ENCODE measurements at regions not wholly inside any gene's neighbourhood (a gene's known extent, or its start where the extent isn't known, plus 50 kb on each side); places are given as distances from the start of the nearest gene placed in this dataset.
"Not testable (repeated sequence)": the region's sequence is repeated elsewhere in the genome, so short reads cannot be mapped to it uniquely, and the experiment has no call there.

DNA sequence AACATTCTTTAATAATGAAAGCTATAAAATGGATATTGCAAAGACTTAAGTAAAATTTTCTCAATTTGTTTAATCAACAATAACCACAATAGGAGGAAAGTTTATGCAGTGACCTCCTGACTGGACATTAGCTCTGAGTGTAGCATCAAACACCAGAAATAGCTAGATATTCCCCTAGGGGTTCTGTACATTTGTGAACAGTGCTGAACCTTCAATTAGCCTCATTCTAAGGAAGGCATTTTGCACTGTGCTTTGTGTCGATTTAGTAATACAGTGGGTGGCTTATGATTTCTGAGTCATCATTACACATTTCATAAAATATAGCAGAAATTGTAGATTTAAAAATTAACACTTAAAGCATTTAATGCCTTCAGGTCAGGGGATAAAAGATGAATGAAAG is 367.3 kb upstream of the PCDH15 start:
- Histone ChIP-seq H3K27ac (ENCODE audit: low read depth in 1 of 2, low read length in 2 of 2) (no peak overlapping the region), H3K9me3 (ENCODE audit: control insufficient read depth in 1 of 2, insufficient read depth in 1 of 2, low read length in 2 of 2) (no peaks in the 10 kb centered on the region), H3K27me3 (ENCODE audit: control insufficient read depth in 1 of 2, insufficient read depth in 2 of 2, low read length in 2 of 2) (no peaks in the 10 kb centered on the region), H3K4me1 (ENCODE audit: insufficient read depth, low read length) (no peaks in the 10 kb centered on the region), H3K36me3 (ENCODE audit: insufficient read depth, low read length) (no peaks in the 10 kb centered on the region), H3K4me3 (ENCODE audit: low read length) (no peak overlapping the region)
- CTCF ChIA-PET, result no interaction called here
- no peak for ATAC-seq (ENCODE audit: poor library complexity)
- intact Hi-C loops (cut with DNase I, micrococcal nuclease), result no loop called here
- Mint-ChIP-seq H3K4me1 (ENCODE audit: low read depth) (no peaks in the 10 kb centered on the region), H3K9me3 (peaks cover 2% of the 10 kb centered on the region), H3K27me3 (no peaks in the 10 kb centered on the region), H3K36me3 (ENCODE audit: low read depth) (no peaks in the 10 kb centered on the region), H3K4me3 (no peak overlapping the region), H3K27ac (no peak overlapping the region)
- POLR2A ChIA-PET, result no interaction called here
- TF ChIP-seq, protein P1, sequence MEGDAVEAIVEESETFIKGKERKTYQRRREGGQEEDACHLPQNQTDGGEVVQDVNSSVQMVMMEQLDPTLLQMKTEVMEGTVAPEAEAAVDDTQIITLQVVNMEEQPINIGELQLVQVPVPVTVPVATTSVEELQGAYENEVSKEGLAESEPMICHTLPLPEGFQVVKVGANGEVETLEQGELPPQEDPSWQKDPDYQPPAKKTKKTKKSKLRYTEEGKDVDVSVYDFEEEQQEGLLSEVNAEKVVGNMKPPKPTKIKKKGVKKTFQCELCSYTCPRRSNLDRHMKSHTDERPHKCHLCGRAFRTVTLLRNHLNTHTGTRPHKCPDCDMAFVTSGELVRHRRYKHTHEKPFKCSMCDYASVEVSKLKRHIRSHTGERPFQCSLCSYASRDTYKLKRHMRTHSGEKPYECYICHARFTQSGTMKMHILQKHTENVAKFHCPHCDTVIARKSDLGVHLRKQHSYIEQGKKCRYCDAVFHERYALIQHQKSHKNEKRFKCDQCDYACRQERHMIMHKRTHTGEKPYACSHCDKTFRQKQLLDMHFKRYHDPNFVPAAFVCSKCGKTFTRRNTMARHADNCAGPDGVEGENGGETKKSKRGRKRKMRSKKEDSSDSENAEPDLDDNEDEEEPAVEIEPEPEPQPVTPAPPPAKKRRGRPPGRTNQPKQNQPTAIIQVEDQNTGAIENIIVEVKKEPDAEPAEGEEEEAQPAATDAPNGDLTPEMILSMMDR (IDR thresholded peaks at IDR 0.05), result no peak
- no peak for DNase-seq

DNA sequence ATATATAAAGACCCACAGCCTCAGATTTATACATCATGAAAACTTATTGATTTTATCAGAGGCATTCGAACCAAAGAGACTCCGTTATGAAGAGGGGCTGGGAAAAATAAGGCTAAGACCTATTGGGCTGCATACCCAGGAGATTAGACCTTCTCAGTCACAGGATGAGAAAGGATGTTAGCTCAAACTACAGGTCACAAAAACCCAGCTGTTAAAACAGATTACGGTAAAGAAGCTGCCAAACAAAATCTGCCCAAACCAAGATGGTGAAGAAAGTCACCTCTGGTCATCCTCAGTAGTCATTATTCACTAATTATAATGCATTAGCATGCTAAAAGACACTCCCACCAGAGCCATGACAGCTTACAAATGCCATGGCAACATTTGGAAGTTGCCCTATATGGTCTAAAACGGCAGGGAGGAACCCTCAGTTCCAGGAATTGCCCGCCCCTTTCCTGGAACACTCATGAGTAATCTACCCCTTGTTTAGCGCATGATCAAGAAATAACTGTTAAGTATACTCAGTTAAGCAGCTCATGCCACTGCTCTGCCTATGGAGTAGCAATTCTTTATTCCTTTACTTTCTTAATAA is 362.5 kb upstream of the PCDH15 start:
- no peak overlapping the region for H3K4me3 ChIP-seq (ENCODE audit: low read length)
- H3K9me3 ChIP-seq (ENCODE audit: control insufficient read depth in 1 of 2, insufficient read depth in 1 of 2, low read length in 2 of 2), result no peaks in the 10 kb centered on the region
- Mint-ChIP-seq H3K27me3 (no peaks in the 10 kb centered on the region), H3K27ac (no peak overlapping the region), H3K36me3 (ENCODE audit: low read depth) (no peaks in the 10 kb centered on the region), H3K4me3 (no peak overlapping the region), H3K9me3 (no peaks in the 10 kb centered on the region), H3K4me1 (ENCODE audit: low read depth) (no peaks in the 10 kb centered on the region)
- ATAC-seq (ENCODE audit: poor library complexity), result no peak
- TF ChIP-seq, protein P1 (IDR thresholded peaks at IDR 0.05), result no peak
- H3K4me1 ChIP-seq (ENCODE audit: insufficient read depth, low read length), result no peaks in the 10 kb centered on the region
- no peaks in the 10 kb centered on the region for H3K27me3 ChIP-seq (ENCODE audit: control insufficient read depth in 1 of 2, insufficient read depth in 2 of 2, low read length in 2 of 2)
- H3K27ac ChIP-seq (ENCODE audit: low read depth in 1 of 2, low read length in 2 of 2), result no peak overlapping the region
- ChIA-PET POLR2A (no interaction called here), CTCF (no interaction called here)
- no peaks in the 10 kb centered on the region for H3K36me3 ChIP-seq (ENCODE audit: insufficient read depth, low read length)
- intact Hi-C loops (cut with DNase I, micrococcal nuclease), result no loop called here
- no peak for DNase-seq

DNA sequence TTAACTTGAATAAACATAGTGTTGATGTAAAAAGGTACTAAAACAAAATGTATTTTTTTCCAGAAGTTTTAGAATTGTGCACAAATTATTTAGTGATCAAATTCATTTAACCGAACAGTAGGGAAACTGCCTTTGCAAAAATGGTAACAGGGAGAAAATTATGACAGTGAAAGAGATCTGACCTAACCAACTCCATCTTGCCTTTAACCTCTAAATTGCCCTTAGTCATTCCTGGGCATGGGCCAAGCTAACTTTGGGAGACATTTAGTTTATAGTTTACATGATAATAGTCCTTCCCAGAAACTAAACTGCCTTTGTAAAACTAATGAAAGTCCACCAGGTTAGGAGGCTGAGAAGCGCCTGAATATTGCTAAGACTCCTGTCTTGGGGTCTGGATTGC is 361.3 kb upstream of the PCDH15 start:
- POLR2A ChIA-PET; CTCF ChIA-PET; H3K36me3 ChIP-seq (ENCODE audit: insufficient read depth, low read length); H3K9me3 ChIP-seq (ENCODE audit: control insufficient read depth in 1 of 2, insufficient read depth in 1 of 2, low read length in 2 of 2); H3K4me1 Mint-ChIP-seq (ENCODE audit: low read depth); ATAC-seq (ENCODE audit: poor library complexity); DNase-seq; H3K27me3 Mint-ChIP-seq; H3K36me3 Mint-ChIP-seq (ENCODE audit: low read depth); intact Hi-C loops (cut with DNase I, micrococcal nuclease); H3K27me3 ChIP-seq (ENCODE audit: control insufficient read depth in 1 of 2, insufficient read depth in 2 of 2, low read length in 2 of 2); H3K27ac ChIP-seq (ENCODE audit: low read depth in 1 of 2, low read length in 2 of 2); H3K4me3 Mint-ChIP-seq; H3K4me1 ChIP-seq (ENCODE audit: insufficient read depth, low read length); H3K27ac Mint-ChIP-seq; H3K9me3 Mint-ChIP-seq; H3K4me3 ChIP-seq (ENCODE audit: low read length): not testable (repeated sequence)

DNA sequence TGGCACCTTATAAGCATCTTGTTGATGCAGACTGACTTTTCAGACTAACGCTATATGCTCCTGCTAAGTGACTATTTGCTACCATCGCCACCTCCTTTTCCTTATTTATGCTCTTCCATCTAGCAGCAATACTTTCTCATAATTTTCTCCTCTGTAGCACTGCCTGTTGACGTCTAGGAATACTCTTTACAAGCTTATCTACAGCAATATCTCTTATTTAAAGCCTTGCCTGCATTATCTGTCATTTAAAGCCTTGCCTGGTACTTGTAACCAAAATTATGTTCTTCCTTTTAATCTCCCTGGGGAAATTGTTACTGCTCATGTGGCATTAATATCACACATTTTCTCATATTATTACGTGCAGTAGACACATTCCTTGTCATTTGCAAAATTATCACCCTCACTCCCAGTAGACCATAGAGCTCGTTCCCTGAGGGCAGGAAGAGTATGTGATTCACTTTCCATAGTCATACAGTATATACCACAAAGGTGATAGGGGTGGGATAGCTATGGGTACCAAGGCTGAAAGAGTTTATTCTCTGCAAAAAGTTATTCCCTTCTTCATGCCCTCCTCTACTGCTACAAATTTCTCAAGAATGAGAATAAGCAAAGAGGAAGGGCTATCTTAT is 359.7 kb upstream of the PCDH15 start:
- ATAC-seq (ENCODE audit: poor library complexity), result no peak
- Mint-ChIP-seq H3K27ac (no peak overlapping the region), H3K4me3 (no peak overlapping the region), H3K4me1 (ENCODE audit: low read depth) (no peaks in the 10 kb centered on the region), H3K36me3 (ENCODE audit: low read depth) (no peaks in the 10 kb centered on the region), H3K9me3 (no peaks in the 10 kb centered on the region), H3K27me3 (no peaks in the 10 kb centered on the region)
- Histone ChIP-seq H3K4me3 (ENCODE audit: low read length) (no peak overlapping the region), H3K36me3 (ENCODE audit: insufficient read depth, low read length) (no peaks in the 10 kb centered on the region), H3K9me3 (ENCODE audit: control insufficient read depth in 1 of 2, insufficient read depth in 1 of 2, low read length in 2 of 2) (no peaks in the 10 kb centered on the region), H3K27me3 (ENCODE audit: control insufficient read depth in 1 of 2, insufficient read depth in 2 of 2, low read length in 2 of 2) (no peaks in the 10 kb centered on the region), H3K27ac (ENCODE audit: low read depth in 1 of 2, low read length in 2 of 2) (no peak overlapping the region), H3K4me1 (ENCODE audit: insufficient read depth, low read length) (no peaks in the 10 kb centered on the region)
- ChIA-PET CTCF (no interaction called here), POLR2A (no interaction called here)
- DNase-seq, result no peak
- intact Hi-C loops (cut with DNase I, micrococcal nuclease), result no loop called here
- TF ChIP-seq, protein P1 (IDR thresholded peaks at IDR 0.05), result no peak
